ENCODE measurements at regions not wholly inside any gene's neighbourhood (a gene's known extent, or its start where the extent isn't known, plus 50 kb on each side); places are given as distances from the start of the nearest gene placed in this dataset.

DNA sequence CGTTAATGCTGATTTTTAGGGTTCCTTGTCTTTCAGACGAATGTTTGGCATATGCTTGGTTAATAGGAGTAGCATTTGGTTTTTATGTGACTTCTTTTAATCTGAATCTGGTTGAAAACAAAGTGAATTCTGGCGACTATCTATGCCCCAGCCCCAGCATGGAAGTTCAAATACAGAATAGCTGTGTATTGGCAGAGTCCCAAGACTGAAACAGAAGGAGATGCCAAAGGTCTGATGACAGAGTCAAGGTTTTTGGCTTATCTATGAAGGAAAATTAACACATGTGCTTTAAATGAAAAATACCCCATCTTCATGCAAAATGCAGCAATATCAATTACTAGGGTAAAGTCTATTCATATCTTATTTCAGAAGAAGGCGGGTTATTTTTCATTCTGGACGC, 734.8 kb upstream of the NXPH2 start:
- DNase-seq (ENCODE audit: low read depth, low spot score) (no peak), FAIRE-seq (no peak)
- no TSS peak for BruUV-seq (replicated peaks)
- ChIA-PET POLR2A (no interaction called here), CTCF (no interaction called here)
- no peaks in the 10 kb centered on the region for H4K20me1 ChIP-seq (replicated peaks; ENCODE audit: control insufficient read depth, extremely low read depth, insufficient read depth, low read length)
- intact Hi-C loops (cut with micrococcal nuclease), result no loop called here
- H3K79me2 ChIP-seq (ENCODE audit: control insufficient read depth, insufficient read depth, low read length), result no peaks in the 10 kb centered on the region
- H3K4me1 ChIP-seq (ENCODE audit: control insufficient read depth, extremely low read depth, insufficient read depth, low read length), result no peaks in the 10 kb centered on the region
- no peak overlapping the region for H3K9ac ChIP-seq (replicated peaks; ENCODE audit: extremely low read depth, insufficient read depth, low read length)
- TF ChIP-seq MYC (IDR thresholded peaks at IDR 0.05; ENCODE audit: low read depth, low read length) (no peak), JUN (IDR thresholded peaks at IDR 0.05; ENCODE audit: borderline replicate concordance, insufficient read depth, insufficient read length, low read depth) (no peak), EZH2 (IDR thresholded peaks at IDR 0.05; ENCODE audit: borderline replicate concordance, low read depth, low read length, severe bottlenecking) (no peak), FOS (IDR thresholded peaks at IDR 0.05; ENCODE audit: borderline replicate concordance, insufficient read depth, low read length) (no peak), GATA2 (IDR thresholded peaks at IDR 0.05; ENCODE audit: insufficient read depth, insufficient read length, low read depth, low read length) (no peak)
- no peak overlapping the region for H3K4me3 ChIP-seq (replicated peaks in 1 of 3; ENCODE audit: insufficient read depth in 1 of 3, low read depth in 1 of 3, low read length in 3 of 3)
- H3K27me3 ChIP-seq (ENCODE audit: control insufficient read depth in 2 of 2, insufficient read depth in 2 of 2, low read length in 2 of 2), result no peaks in the 10 kb centered on the region
- no peaks in the 10 kb centered on the region for H3K9me1 ChIP-seq (replicated peaks; ENCODE audit: control insufficient read depth, extremely low read depth, insufficient read depth, low read length)
- dilution Hi-C loops (cut with MboI; ENCODE audit: extremely low pct_ligation_motif_present, low sequenced_read_pairs), result no loop called here
- H3K9me3 ChIP-seq (replicated peaks; ENCODE audit: control insufficient read depth, insufficient read depth, low read length), result no peaks in the 10 kb centered on the region
- H3K36me3 ChIP-seq (ENCODE audit: control insufficient read depth in 2 of 2, extremely low read depth in 1 of 2, insufficient read depth in 2 of 2, low read length in 2 of 2), result no peaks in the 10 kb centered on the region
- H2AFZ ChIP-seq (ENCODE audit: low read depth, low read length), result no peak overlapping the region
- no peak overlapping the region for H3K4me2 ChIP-seq (ENCODE audit: insufficient read depth, low read length)
- no peak overlapping the region for H3K27ac ChIP-seq (ENCODE audit: insufficient read depth, low read depth, low read length)

DNA sequence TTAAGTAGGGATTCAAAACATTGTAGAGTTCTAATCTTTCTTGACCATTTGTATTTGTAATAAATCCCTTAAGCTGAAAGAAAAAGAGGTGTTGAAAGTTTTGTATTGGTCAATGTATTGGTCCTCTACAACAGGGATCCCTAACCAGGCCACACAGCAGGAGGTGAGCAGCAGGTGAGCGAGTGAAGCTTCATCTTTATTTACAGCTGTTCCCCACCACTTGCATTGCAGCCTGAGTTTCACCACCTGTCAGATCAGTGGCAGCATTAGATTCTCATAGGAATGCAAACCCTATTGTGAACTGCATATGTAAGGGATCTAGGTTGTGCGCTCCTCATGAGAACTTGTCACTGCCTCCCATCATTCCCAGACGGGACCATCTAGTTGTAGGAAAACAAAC, 715.7 kb upstream of the NXPH2 start:
- no peak for TF ChIP-seq POLR2AphosphoS5 (IDR thresholded peaks at IDR 0.05; ENCODE audit: insufficient read depth, low read depth, low read length)
- no peak for TF ChIP-seq MYC (IDR thresholded peaks at IDR 0.05; ENCODE audit: low read depth, low read length)
- TF ChIP-seq, protein P1, sequence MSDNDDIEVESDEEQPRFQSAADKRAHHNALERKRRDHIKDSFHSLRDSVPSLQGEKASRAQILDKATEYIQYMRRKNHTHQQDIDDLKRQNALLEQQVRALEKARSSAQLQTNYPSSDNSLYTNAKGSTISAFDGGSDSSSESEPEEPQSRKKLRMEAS (IDR thresholded peaks at IDR 0.05; ENCODE audit: insufficient read depth, insufficient read length), result no peak
- TF ChIP-seq EZH2 (IDR thresholded peaks at IDR 0.05; ENCODE audit: borderline replicate concordance, low read depth, low read length, severe bottlenecking), result no peak
- TF ChIP-seq GATA2 (IDR thresholded peaks at IDR 0.05; ENCODE audit: insufficient read depth, insufficient read length, low read depth, low read length), result no peak
- TF ChIP-seq, protein P2, sequence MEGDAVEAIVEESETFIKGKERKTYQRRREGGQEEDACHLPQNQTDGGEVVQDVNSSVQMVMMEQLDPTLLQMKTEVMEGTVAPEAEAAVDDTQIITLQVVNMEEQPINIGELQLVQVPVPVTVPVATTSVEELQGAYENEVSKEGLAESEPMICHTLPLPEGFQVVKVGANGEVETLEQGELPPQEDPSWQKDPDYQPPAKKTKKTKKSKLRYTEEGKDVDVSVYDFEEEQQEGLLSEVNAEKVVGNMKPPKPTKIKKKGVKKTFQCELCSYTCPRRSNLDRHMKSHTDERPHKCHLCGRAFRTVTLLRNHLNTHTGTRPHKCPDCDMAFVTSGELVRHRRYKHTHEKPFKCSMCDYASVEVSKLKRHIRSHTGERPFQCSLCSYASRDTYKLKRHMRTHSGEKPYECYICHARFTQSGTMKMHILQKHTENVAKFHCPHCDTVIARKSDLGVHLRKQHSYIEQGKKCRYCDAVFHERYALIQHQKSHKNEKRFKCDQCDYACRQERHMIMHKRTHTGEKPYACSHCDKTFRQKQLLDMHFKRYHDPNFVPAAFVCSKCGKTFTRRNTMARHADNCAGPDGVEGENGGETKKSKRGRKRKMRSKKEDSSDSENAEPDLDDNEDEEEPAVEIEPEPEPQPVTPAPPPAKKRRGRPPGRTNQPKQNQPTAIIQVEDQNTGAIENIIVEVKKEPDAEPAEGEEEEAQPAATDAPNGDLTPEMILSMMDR (IDR thresholded peaks at IDR 0.05; ENCODE audit: extremely low read depth in 1 of 2, insufficient read depth in 1 of 2, low read depth in 1 of 2, low read length in 2 of 2), result no peak
- TF ChIP-seq JUN (IDR thresholded peaks at IDR 0.05; ENCODE audit: borderline replicate concordance, insufficient read depth, insufficient read length, low read depth), result no peak
- TF ChIP-seq FOS (IDR thresholded peaks at IDR 0.05; ENCODE audit: borderline replicate concordance, insufficient read depth, low read length), result no peak
- no peak for TF ChIP-seq POLR2A (IDR thresholded peaks at IDR 0.05; ENCODE audit: low read depth, low read length)
- H3K4me3 ChIP-seq (replicated peaks in 1 of 3; ENCODE audit: insufficient read depth in 1 of 3, low read depth in 1 of 3, low read length in 3 of 3), result no peak overlapping the region
- dilution Hi-C loops (cut with MboI; ENCODE audit: extremely low pct_ligation_motif_present, low sequenced_read_pairs), result no loop called here
- H3K9ac ChIP-seq (replicated peaks; ENCODE audit: extremely low read depth, insufficient read depth, low read length), result no peak overlapping the region
- H4K20me1 ChIP-seq (replicated peaks; ENCODE audit: control insufficient read depth, extremely low read depth, insufficient read depth, low read length), result no peaks in the 10 kb centered on the region
- no TSS peak for BruUV-seq (replicated peaks)
- no peaks in the 10 kb centered on the region for H3K9me3 ChIP-seq (replicated peaks; ENCODE audit: control insufficient read depth, insufficient read depth, low read length)
- H3K4me2 ChIP-seq (ENCODE audit: insufficient read depth, low read length), result no peak overlapping the region
- no peak overlapping the region for H3K27ac ChIP-seq (ENCODE audit: insufficient read depth, low read depth, low read length)
- intact Hi-C loops (cut with micrococcal nuclease), result no loop called here
- no peaks in the 10 kb centered on the region for H3K9me1 ChIP-seq (replicated peaks; ENCODE audit: control insufficient read depth, extremely low read depth, insufficient read depth, low read length)
- no peaks in the 10 kb centered on the region for H3K4me1 ChIP-seq (ENCODE audit: control insufficient read depth, extremely low read depth, insufficient read depth, low read length)
- H2AFZ ChIP-seq (ENCODE audit: low read depth, low read length), result no peak overlapping the region
- no peak for FAIRE-seq
- CTCF ChIA-PET, result no interaction called here
- H3K79me2 ChIP-seq (ENCODE audit: control insufficient read depth, insufficient read depth, low read length), result no peaks in the 10 kb centered on the region
- DNase-seq (ENCODE audit: low read depth, low spot score), result no peak
- no peaks in the 10 kb centered on the region for H3K27me3 ChIP-seq (ENCODE audit: control insufficient read depth in 2 of 2, insufficient read depth in 2 of 2, low read length in 2 of 2)
- POLR2A ChIA-PET, result no interaction called here
- H3K36me3 ChIP-seq (ENCODE audit: control insufficient read depth in 2 of 2, extremely low read depth in 1 of 2, insufficient read depth in 2 of 2, low read length in 2 of 2), result no peaks in the 10 kb centered on the region
